Activated CD8-positive, alpha-beta memory T cell treated with anti-CD3 and anti-CD28 coated beads for 36 hours (primary cell): ENCODE measurements at regions not wholly inside any gene's neighbourhood (a gene's known extent, or its start where the extent isn't known, plus 50 kb on each side); places are given as distances from the start of the nearest gene placed in this dataset.

Experiments
- CTCF ChIA-PET: fragments of 350-600 bp; sonication (Branson Sonifier 250); formaldehyde crosslinking; loops from one replicate; lab custom pipeline; 2021; ENCODE audit warnings: antibody characterized with exemption; lab: Charles Lee
- POLR2A ChIA-PET: fragments of 350-600 bp; sonication (Branson Sonifier 250); formaldehyde crosslinking; loops from one replicate; lab custom pipeline; 2021; ENCODE audit warnings: antibody characterized with exemption; lab: Charles Lee

DNA sequence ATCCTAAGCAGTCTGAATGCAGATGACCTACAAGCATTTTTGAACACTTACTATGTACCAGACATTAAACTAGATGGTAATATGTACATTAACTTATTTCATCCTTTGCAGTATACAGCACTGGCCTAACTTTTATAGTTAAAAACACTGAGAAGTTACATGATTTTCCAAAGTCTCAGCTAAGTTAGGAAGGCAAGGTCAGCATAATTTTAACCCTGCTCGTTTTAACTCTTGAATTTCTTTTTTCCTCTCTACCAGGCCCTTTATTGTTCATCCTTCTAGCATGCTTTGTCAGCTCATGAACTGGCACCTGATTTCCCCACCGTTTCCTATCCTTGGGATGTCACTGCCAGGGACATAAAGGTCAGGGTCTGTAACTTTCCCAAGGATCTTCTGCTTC lies 76.9 kb upstream of the ZC3H11B start:
- ChIA-PET CTCF (no interaction called here), POLR2A (no interaction called here)

DNA sequence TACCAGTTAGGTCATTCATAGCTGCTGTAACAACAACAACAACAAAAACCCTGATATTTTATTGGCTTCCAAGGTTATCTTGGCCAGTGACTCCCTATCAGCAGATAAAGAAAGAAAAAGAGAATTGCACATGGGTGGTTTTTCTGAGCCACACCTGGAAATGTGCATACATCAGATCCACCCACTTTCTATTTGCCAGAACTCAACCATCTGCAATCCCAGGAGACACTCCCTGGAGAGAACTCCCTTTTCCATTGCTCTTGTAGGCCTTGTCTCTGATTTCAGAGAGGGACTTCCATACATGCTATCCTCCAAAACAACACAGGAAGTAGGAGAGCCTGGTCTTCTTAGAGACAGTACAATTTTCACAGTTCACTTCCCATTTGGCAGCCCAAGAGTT lies 74.9 kb upstream of the ZC3H11B start:
- CTCF ChIA-PET = no interaction called here
- POLR2A ChIA-PET = no interaction called here

DNA sequence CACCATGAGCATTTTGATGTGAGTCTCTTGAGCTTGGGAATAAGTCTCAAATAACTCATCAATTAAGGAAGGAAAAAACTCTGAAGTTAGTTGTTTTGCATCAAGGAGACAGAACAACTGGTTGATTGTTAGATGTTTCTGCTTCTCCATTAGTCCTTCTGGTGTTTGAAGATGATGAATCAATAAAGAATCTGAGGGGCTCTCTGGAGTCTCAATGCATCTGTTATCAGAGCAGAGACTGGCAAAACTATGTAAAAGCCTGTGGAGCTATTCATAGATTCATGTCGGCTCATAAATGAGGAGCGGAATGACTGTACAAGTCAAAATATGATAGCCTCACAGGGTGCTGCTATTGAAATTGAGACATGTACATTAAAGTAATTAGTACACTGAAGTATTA lies 73.3 kb upstream of the ZC3H11B start:
- ChIA-PET POLR2A (no interaction called here), CTCF (no interaction called here)

DNA sequence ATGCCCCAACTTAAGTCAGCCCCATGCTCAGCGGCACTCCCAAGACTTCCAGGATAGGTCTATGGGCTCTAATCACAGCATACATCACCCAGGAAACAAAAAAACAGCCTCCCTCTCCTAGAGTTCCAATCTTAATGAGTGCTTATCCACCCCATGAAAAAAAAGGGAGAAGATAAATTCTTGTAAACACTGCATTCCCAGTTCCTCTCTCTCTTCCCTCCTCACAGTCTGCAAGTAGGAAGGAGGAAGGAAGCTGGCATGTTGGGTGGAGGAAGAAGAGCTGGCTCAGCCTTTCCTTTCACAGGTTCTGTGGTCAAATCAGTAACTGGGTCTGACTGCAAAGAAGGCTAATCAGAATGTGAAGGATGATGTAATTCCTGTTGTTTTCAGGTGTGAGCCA lies 69.9 kb upstream of the ZC3H11B start:
- CTCF ChIA-PET = no interaction called here
- POLR2A ChIA-PET = no interaction called here

DNA sequence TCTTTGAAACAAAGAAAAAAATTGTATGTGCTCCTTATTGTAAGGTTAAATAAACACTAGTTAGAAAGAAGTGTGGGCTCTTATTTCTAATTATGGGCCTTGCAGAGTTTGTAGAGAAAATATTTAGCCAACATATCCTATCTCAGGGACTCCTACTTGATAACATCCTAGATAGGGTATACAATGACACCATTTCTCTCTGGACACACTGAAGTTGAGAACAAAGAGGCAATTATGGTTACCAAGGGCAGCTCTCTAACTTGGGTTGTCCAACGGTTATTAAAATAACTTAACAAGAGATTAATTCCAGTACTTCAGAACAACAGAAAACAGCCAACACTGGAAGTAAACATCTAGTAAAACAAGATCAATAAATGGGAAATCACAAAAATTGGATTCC lies 69.0 kb upstream of the ZC3H11B start:
- CTCF ChIA-PET = no interaction called here
- POLR2A ChIA-PET = no interaction called here

DNA sequence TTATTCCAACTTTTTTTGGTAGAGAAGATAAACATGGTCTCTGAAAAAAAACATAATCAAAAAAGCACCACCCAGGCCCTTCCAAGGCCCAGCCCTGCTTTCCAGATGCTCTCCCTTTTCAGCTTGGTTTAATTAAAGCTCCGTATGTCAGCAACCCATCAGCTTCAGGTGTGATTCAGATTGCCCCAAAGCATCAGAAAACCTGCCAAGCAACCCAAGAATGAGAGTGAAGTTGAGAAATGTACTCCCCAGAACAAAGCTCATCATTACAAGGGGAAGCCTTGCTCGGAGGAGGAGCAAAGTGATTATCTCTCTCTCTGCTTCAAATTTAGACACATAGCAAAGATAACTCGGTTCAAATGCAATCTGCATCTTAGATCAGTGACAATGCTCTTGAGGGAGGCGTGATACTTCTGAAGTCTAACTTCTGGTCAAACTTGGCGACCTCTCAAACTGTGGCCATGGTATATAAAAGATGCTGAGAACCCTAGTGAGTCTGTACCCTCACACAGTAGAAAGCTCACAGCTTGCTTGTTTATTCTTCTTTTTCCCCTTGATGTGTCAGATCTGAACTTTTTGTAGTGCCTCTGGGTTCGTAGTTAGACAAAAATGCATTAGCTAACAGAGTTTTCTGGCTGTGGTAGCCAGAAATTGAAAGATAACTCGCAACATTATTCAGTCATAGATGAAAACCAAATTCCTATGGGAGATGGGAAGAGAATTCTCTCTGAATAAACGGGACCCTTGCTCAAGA lies 63.3 kb upstream of the ZC3H11B start:
- ChIA-PET POLR2A (no interaction called here), CTCF (no interaction called here)

DNA sequence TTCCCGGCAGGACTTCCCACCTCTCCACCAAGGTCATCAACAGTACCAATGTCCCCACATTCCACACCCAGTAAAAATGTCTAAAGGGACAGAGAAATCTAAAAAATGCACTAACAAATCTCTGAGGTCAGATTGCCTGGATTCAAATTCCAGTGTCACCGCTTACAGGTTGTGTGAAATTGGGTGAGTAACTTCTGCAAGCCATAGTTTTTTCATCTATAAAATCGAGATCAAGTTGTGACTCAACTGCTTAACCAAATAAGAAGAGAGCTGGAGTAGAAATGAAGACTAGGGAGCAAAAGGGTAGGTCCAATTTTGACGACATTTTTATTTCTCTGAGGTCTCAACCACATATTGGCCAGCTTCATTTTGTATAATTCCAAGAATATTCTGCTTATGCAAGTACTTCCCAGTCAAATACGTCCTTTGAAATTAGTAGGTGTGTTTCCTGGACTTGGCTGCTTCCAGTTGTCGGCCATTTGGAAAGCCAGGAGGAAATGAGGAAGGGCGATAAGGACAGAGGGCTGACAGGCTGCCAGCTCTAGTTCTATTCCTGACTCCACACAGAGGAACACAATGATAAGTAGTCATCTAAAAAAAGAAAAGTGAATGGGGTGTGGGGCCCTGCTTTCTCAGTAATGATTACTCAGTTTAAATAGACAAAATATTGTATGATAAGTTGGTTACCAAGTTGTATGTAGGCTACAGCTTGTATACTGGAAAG lies 57.7 kb upstream of the ZC3H11B start:
- CTCF ChIA-PET = no interaction called here
- POLR2A ChIA-PET = no interaction called here

DNA sequence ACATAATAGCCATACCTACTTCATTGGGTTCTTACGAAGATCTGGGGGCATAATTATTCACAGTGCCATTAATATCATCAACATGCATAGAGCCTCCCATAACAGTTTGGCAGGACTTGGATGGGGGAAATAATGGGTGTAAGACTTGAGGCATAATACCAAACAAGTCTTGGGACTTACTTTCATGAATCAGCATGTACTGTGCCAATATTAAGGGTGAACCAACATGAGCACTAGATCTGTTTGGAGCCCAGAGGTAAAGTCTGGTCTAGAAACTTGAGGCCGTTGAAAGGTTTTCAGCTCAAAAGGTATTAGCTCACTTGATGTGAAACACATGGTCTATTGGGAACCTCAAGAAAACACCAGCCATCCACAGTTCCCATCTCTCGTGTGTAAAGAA lies 56.7 kb upstream of the ZC3H11B start:
- CTCF ChIA-PET = no interaction called here
- POLR2A ChIA-PET = no interaction called here

DNA sequence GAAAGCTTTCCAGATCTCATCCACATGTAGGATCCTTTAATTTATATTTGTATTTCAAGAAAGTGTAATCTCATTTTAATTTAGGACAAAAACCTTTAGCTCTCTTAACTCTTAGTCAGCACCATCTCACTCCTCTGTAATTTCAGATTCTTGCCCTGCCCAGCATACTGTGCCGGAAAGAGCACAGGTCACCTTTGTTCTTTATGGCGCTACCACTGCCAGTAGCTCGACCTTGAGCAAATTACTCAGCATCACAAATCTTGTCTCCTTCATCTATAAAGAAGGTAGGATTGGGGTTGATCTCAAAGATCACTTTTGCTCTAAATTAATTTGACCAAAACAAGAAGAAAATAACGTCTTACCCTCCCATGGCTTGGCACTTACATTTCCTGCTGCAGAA lies 56.1 kb upstream of the ZC3H11B start:
- CTCF ChIA-PET = no interaction called here
- POLR2A ChIA-PET = no interaction called here

DNA sequence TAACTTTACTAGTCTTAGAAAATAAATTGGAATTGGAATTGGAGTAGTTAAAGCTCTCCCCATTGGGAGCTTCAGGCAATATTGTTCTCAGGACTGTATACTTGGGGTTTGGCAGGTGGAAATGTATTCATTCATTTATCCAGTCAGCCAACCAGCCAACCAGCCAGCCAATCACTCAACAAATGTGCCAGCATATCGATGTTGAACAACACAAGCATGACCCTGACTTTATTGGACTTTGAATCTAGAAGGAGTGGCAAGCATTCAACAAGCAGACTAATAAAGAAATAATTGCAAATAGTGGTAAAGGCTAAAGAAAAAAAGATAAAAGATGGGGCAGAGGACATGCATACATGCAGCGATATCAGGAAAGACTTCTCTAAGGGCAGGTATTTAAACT lies 55.5 kb upstream of the ZC3H11B start:
- ChIA-PET CTCF (no interaction called here), POLR2A (no interaction called here)

DNA sequence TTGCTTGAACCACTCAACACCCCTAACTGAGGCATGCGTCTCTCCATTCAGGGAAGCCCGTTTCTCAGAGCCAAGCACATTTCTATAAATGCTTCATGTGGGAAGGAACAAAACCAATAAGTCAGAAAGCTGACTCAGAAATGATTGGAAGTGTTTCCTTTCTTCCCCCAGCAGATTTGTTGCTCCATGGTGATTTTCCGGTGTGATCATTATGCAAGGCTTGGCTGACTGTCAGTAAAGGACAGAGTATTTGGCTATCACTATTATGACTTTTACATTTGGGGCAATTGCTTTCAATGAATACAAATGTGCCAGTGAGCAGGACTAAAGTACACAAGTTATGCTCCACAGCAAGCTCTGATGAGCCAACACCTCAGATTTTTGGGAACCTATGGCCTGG lies 53.3 kb upstream of the ZC3H11B start:
- POLR2A ChIA-PET = no interaction called here
- CTCF ChIA-PET = no interaction called here

DNA sequence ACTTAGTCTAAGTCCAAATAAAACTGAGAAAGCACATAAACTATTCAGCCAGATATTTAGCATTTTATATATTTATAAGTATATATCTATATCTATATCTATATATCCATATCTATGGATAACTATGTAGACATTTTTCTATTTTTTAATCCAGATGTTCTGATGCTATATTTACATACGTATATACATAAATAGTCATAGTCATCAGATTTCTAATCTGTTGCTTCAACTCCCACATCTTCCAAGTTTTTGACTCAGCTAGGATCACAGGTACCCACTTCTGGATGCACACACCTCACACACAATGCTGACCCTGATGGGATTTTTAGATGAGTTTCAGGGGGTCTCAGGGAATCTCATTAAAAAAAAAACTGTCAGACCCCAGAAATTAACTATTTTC lies 52.2 kb upstream of the ZC3H11B start:
- POLR2A ChIA-PET = no interaction called here
- CTCF ChIA-PET = no interaction called here

DNA sequence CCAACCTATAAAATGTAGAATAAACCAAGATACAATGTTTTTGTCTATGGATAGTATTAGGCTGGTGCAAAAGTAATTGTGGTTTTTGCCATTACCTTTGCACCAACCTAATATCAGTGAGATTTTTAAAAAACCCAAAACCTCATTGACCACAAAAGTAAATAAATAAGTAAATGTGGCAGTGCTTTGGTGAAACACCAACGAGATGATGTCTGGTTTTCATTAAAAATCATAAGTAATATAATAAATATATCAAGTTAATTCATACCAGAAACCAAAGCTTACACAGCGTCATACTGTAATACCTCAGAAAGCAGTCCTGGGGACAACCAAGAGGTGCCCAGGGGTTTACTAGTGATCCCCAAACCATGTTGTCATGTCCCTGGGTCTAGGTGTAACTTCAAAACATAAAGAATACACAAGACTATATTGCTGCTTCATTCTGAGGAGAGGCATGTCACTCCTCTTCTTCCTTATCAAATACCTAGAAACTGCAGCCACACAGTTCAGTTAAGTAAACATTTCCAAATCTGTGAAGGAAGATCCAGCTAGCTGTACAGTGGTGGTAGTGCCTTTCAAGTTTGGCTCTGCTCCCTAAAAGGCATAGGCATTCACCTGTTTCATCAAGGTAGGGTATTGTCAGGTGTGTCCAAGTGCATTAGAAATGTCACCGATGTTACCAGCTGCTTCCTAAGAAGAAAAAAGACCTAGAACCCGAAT lies 51.6 kb upstream of the ZC3H11B start:
- CTCF ChIA-PET = interaction anchor here (0.7 kb wide), 1 partner anchor 1320 kb away, joined by 4 read pairs; no protein-coding TSS in a partner anchor

More for the DNA sequence above, 51.6 kb upstream of the ZC3H11B start:
- POLR2A ChIA-PET = no interaction called here
